ENCODE measurements at regions not wholly inside any gene's neighbourhood (a gene's known extent, or its start where the extent isn't known, plus 50 kb on each side); places are given as distances from the start of the nearest gene placed in this dataset.
"Not testable (repeated sequence)": the region's sequence is repeated elsewhere in the genome, so short reads cannot be mapped to it uniquely, and the experiment has no call there.

GRCh38 chr9:25830381-25830780 is 152.1 kb upstream of the TUSC1 start:
- no peak for DNase-seq

GRCh38 chr9:25827626-25828025 is 149.4 kb upstream of the TUSC1 start:
- no peak for DNase-seq

GRCh38 chr9:25816439-25816838 is 138.2 kb upstream of the TUSC1 start:
- DNase-seq = no peak

GRCh38 chr9:25814023-25814422 is 135.8 kb upstream of the TUSC1 start:
- no peak for DNase-seq

- no peak for DNase-seq
These were observed 135.2 kb upstream of the TUSC1 start for GRCh38 chr9:25813478-25813877.

GRCh38 chr9:25808554-25808953 is 130.3 kb upstream of the TUSC1 start:
- DNase-seq = no peak

GRCh38 chr9:25804856-25805255 is 126.6 kb upstream of the TUSC1 start:
- no peak for DNase-seq

- DNase-seq = not testable (repeated sequence)
These were observed 123.7 kb upstream of the TUSC1 start for GRCh38 chr9:25801989-25802388.

GRCh38 chr9:25773805-25774204 is 95.6 kb upstream of the TUSC1 start:
- no peak for DNase-seq

- no peak for DNase-seq
These were observed 77.7 kb upstream of the TUSC1 start for GRCh38 chr9:25755951-25756350.

GRCh38 chr9:25752398-25752797 is 74.2 kb upstream of the TUSC1 start:
- no peak for DNase-seq

GRCh38 chr9:25742256-25742655 is 64.0 kb upstream of the TUSC1 start:
- no peak for DNase-seq

GRCh38 chr9:25733336-25733982 is 55.2 kb upstream of the TUSC1 start:
- DNase-seq = no peak

- not testable (repeated sequence) for DNase-seq
These were observed 53.9 kb upstream of the TUSC1 start for GRCh38 chr9:25731895-25732794.
